ENCODE measurements at regions not wholly inside any gene's neighbourhood (a gene's known extent, or its start where the extent isn't known, plus 50 kb on each side); places are given as distances from the start of the nearest gene placed in this dataset.

DNA sequence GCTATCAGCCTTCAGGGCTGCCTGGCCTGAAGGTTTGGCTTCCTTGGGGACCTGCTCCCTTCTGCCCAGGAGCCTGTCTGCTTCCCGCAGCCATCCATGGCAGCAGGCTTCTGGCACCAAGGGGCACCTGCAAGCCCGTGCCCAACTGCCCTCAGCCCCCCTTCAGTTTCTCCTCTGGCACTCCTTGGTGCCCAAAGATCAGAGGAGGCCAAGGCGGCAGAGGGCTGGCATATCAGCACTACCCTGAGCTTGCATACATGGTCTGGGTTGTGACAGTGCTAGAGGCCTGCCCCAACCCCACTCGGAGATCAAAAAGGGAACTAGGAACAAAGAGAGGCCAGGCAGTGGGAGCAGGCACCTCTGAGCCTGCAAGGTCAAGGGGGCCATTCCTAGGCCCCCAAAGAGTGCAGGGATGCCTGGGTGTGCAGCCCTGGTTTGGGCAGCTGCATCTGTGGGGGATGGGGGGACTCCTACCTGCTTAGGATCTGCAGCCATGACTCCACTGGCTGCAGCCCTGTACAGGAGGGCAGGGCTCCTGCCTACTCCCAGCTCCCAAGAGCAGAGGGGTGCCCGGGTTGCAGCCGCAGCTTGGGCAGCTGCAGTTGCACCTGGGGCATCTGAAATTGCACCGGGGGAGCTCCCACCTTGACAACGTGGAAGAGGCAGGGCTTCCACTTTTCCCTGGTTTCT lies 76.2 kb upstream of the TP63 start:
- TF ChIP-seq, protein P1, sequence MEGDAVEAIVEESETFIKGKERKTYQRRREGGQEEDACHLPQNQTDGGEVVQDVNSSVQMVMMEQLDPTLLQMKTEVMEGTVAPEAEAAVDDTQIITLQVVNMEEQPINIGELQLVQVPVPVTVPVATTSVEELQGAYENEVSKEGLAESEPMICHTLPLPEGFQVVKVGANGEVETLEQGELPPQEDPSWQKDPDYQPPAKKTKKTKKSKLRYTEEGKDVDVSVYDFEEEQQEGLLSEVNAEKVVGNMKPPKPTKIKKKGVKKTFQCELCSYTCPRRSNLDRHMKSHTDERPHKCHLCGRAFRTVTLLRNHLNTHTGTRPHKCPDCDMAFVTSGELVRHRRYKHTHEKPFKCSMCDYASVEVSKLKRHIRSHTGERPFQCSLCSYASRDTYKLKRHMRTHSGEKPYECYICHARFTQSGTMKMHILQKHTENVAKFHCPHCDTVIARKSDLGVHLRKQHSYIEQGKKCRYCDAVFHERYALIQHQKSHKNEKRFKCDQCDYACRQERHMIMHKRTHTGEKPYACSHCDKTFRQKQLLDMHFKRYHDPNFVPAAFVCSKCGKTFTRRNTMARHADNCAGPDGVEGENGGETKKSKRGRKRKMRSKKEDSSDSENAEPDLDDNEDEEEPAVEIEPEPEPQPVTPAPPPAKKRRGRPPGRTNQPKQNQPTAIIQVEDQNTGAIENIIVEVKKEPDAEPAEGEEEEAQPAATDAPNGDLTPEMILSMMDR (IDR thresholded peaks at IDR 0.05; ENCODE audit: insufficient read depth, low read length), result no peak
- TF ChIP-seq POLR2AphosphoS5 (IDR thresholded peaks at IDR 0.05; ENCODE audit: low read depth), result no peak
- TF ChIP-seq, protein P2, sequence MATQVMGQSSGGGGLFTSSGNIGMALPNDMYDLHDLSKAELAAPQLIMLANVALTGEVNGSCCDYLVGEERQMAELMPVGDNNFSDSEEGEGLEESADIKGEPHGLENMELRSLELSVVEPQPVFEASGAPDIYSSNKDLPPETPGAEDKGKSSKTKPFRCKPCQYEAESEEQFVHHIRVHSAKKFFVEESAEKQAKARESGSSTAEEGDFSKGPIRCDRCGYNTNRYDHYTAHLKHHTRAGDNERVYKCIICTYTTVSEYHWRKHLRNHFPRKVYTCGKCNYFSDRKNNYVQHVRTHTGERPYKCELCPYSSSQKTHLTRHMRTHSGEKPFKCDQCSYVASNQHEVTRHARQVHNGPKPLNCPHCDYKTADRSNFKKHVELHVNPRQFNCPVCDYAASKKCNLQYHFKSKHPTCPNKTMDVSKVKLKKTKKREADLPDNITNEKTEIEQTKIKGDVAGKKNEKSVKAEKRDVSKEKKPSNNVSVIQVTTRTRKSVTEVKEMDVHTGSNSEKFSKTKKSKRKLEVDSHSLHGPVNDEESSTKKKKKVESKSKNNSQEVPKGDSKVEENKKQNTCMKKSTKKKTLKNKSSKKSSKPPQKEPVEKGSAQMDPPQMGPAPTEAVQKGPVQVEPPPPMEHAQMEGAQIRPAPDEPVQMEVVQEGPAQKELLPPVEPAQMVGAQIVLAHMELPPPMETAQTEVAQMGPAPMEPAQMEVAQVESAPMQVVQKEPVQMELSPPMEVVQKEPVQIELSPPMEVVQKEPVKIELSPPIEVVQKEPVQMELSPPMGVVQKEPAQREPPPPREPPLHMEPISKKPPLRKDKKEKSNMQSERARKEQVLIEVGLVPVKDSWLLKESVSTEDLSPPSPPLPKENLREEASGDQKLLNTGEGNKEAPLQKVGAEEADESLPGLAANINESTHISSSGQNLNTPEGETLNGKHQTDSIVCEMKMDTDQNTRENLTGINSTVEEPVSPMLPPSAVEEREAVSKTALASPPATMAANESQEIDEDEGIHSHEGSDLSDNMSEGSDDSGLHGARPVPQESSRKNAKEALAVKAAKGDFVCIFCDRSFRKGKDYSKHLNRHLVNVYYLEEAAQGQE (IDR thresholded peaks at IDR 0.05; ENCODE audit: insufficient replicate concordance, low read depth), result no peak

All from HL-60 (cell line).